GM23338 (cell line): ENCODE measurements at regions not wholly inside any gene's neighbourhood (a gene's known extent, or its start where the extent isn't known, plus 50 kb on each side); places are given as distances from the start of the nearest gene placed in this dataset.

Source experiments
- ATAC-seq: fragments of 200-7000 bp; cut with Tn5 transposase; 3 replicates; pipeline ENCODE4 v1.9.1; 2020
- DNase-seq: peaks from one replicate; pipeline ENCODE4 v3.0.0-alpha.2; 2015; ENCODE audit warnings: low spot score
- H2AFZ ChIP-seq: fragments of 200-600 bp; sonication (generic); 2 replicates; pipeline ENCODE4 v1.8.0; 2016; ENCODE audit warnings: antibody characterized with exemption, mild to moderate bottlenecking, moderate library complexity
- H3F3A ChIP-seq: fragments of 200-600 bp; sonication (generic); replicated peaks from 2 replicates; pipeline ENCODE4 v1.8.0; 2017; ENCODE audit warnings: antibody characterized with exemption, mixed run types, low read depth
- H3K27ac ChIP-seq: fragments of 200-600 bp; sonication (generic); 2 replicates; pipeline ENCODE4 v1.6.1; 2016; ENCODE audit warnings: low read depth
- H3K27me3 ChIP-seq: fragments of 200-600 bp; sonication (generic); 2 replicates; pipeline ENCODE4 v1.8.0; 2016; ENCODE audit warnings: mild to moderate bottlenecking, mixed run types, moderate library complexity; ENCODE audit not compliant: insufficient read depth
- H3K36me3 ChIP-seq: fragments of 200-600 bp; sonication (generic); 2 replicates; pipeline ENCODE4 v1.8.0; 2016; ENCODE audit warnings: mild to moderate bottlenecking; ENCODE audit not compliant: insufficient read depth
- H3K4me1 ChIP-seq: fragments of 200-600 bp; sonication (generic); 2 replicates; pipeline ENCODE4 v1.8.0; 2016; ENCODE audit warnings: mild to moderate bottlenecking, moderate library complexity; ENCODE audit not compliant: insufficient read depth
- H3K4me2 ChIP-seq: fragments of 200-600 bp; sonication (generic); 2 replicates; pipeline ENCODE4 v1.7.1; 2017; ENCODE audit warnings: mixed run types
- H3K4me3 ChIP-seq: fragments of 200-600 bp; sonication (generic); 2 replicates; pipeline ENCODE4 v1.6.1; 2016; ENCODE audit warnings: mixed run types
- H3K79me2 ChIP-seq: fragments of 200-600 bp; sonication (generic); replicated peaks from 2 replicates; pipeline ENCODE4 v1.8.0; 2017; ENCODE audit warnings: mild to moderate bottlenecking; ENCODE audit not compliant: insufficient read depth
- H3K9me2 ChIP-seq: fragments of 200-600 bp; sonication (generic); 2 replicates; pipeline ENCODE4 v1.8.0; 2017; ENCODE audit not compliant: insufficient read depth
- H4K20me1 ChIP-seq: fragments of 200-600 bp; sonication (generic); replicated peaks from 2 replicates; pipeline ENCODE4 v1.8.0; 2017; ENCODE audit warnings: mild to moderate bottlenecking; ENCODE audit not compliant: insufficient read depth
- H3K27ac Mint-ChIP-seq: 2 replicates; pipeline ENCODE4 v1.8.0; 2020; ENCODE audit warnings: inconsistent platforms, mild to moderate bottlenecking, moderate library complexity, mixed read lengths
- H3K27me3 Mint-ChIP-seq: 3 replicates; pipeline ENCODE4 v1.8.0; 2022; ENCODE audit warnings: low read depth, mild to moderate bottlenecking, moderate library complexity, mixed read lengths, inconsistent platforms; ENCODE audit not compliant: insufficient read depth, poor library complexity
- H3K36me3 Mint-ChIP-seq: 3 replicates; pipeline ENCODE4 v1.8.0; 2021; ENCODE audit warnings: low read depth, mild to moderate bottlenecking, inconsistent platforms, moderate library complexity, mixed read lengths
- H3K4me1 Mint-ChIP-seq: 3 replicates; pipeline ENCODE4 v1.8.0; 2020; ENCODE audit warnings: mild to moderate bottlenecking, inconsistent platforms, mixed read lengths
- H3K4me3 Mint-ChIP-seq: 3 replicates; pipeline ENCODE4 v1.8.0; 2021; ENCODE audit warnings: moderate library complexity, mild to moderate bottlenecking, inconsistent platforms, mixed read lengths
- H3K9me3 Mint-ChIP-seq: 3 replicates; pipeline ENCODE4 v1.8.0; 2020; ENCODE audit warnings: moderate library complexity, mild to moderate bottlenecking, inconsistent platforms, mixed read lengths
- CREB1 ChIP-seq: fragments of 250-450 bp; sonication (Bioruptor Pico); IDR thresholded peaks from 2 replicates; pipeline ENCODE4 v1.5.0; 2020; ENCODE audit warnings: low read depth, mild to moderate bottlenecking, moderate library complexity
- CTCF ChIP-seq, 2 experiments: fragments of 200-600 bp in 1 of 2; sonication (generic) in 1 of 2; conservative IDR thresholded peaks; 2 replicates each; pipeline versions ENCODE4 v1.5.1 to v1.6.1; 2016 to 2017; ENCODE audit warnings: antibody characterized with exemption in 2 of 2, low read depth in 2 of 2, mild to moderate bottlenecking in 2 of 2, moderate library complexity in 1 of 2
- EZH2 ChIP-seq: fragments of 200-600 bp; sonication (generic); IDR thresholded peaks from one replicate; pipeline ENCODE4 v1.8.0; 2017; ENCODE audit warnings: antibody characterized with exemption, mild to moderate bottlenecking, low read depth; ENCODE audit not compliant: unreplicated experiment
- EZH2phosphoT487 ChIP-seq: fragments of 200-600 bp; sonication (generic); IDR thresholded peaks from one replicate; pipeline ENCODE4 v1.8.1; 2018; ENCODE audit warnings: antibody characterized with exemption; ENCODE audit not compliant: unreplicated experiment
- JUNB ChIP-seq: IDR thresholded peaks from one replicate; pipeline ENCODE4 v1.6.1; 2016; ENCODE audit warnings: antibody characterized with exemption; ENCODE audit not compliant: unreplicated experiment
- NANOG ChIP-seq: IDR thresholded peaks from 2 replicates; pipeline ENCODE4 v1.6.1; 2016; ENCODE audit warnings: antibody characterized with exemption, borderline replicate concordance
- STAT1 ChIP-seq: IDR thresholded peaks from one replicate; pipeline ENCODE4 v1.6.1; 2016; ENCODE audit warnings: antibody characterized with exemption; ENCODE audit not compliant: unreplicated experiment
- ZNF331 ChIP-seq: fragments of 250-450 bp; sonication (Bioruptor Pico); IDR thresholded peaks from 2 replicates; pipeline ENCODE4 v1.5.0; 2020; ENCODE audit warnings: low read depth, mild to moderate bottlenecking, moderate library complexity
- TF ChIP-seq, protein P1 (sequence below): fragments of 250-450 bp; sonication (Bioruptor Pico); IDR thresholded peaks from 2 replicates; pipeline ENCODE4 v1.5.0; 2020; ENCODE audit warnings: mild to moderate bottlenecking, moderate library complexity
- TF ChIP-seq, protein P2 (sequence below): IDR thresholded peaks from one replicate; pipeline ENCODE4 v1.6.1; 2018; ENCODE audit warnings: antibody characterized with exemption; ENCODE audit not compliant: unreplicated experiment

DNA sequence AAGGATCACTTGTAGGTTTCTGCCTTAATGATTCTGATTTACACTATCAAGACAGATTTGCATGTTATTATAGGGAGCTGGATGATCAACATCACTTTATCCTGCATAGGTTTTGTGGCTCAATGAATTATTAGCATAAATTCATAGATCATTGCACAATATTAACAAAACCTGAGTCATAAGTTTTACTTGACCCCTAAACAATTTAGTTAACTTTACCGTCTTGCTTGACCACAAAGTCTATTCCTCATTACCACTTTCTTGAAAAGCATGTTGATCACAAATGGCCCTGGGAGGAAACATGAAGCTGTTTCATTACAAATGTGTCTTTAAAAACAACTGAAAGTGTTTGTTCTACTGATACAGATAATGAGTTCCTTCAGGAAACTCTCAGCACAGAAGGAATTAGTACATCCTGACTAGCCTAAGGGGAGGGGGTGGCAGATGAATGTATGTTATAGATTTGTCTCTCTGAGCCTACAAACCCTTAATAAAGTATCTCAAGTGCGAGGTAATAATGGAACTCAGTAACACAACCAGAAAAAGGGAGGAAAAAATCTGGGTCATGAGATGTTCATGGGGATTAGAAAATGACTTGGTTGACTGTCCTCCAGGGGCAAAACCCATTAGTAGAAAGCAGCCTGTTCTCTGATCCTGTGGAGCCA lies 303.4 kb downstream of the PIK3C3 start:
- no peak overlapping the region for H3K4me3 Mint-ChIP-seq
- Histone ChIP-seq H3K9me2 (peaks cover 6% of the 10 kb centered on the region; the same call in 1 of the 2 replicates), H3K4me3 (no peak overlapping the region), H3K4me2 (no peak overlapping the region), H3F3A (no peaks in the 10 kb centered on the region), H2AFZ (no peak overlapping the region), H3K27ac (no peak overlapping the region), H4K20me1 (no peaks in the 10 kb centered on the region), H3K27me3 (no peaks in the 10 kb centered on the region), H3K4me1 (no peaks in the 10 kb centered on the region), H3K79me2 (no peaks in the 10 kb centered on the region), H3K36me3 (no peaks in the 10 kb centered on the region)
- no peaks in the 10 kb centered on the region for H3K4me1 Mint-ChIP-seq
- DNase-seq (no peak), ATAC-seq (no peak)
- H3K36me3 Mint-ChIP-seq, result no peaks in the 10 kb centered on the region; the same call in 2 of the 3 replicates
- H3K27me3 Mint-ChIP-seq, result peaks cover 2% of the 10 kb centered on the region
- H3K27ac Mint-ChIP-seq, result no peak overlapping the region
- peaks cover 8% of the 10 kb centered on the region; the same call in 1 of the 3 replicates for H3K9me3 Mint-ChIP-seq
- TF ChIP-seq EZH2 (no peak), CTCF (conservative IDR thresholded peaks at IDR 0.05; ENCODE audit: low read depth in 2 of 2) (no peak), JUNB (no peak), STAT1 (no peak), CREB1 (CRISPR knock-in tag) (no peak), EZH2phosphoT487 (no peak), ZNF331 (CRISPR knock-in tag) (no peak), NANOG (no peak)
- TF ChIP-seq, protein P1, sequence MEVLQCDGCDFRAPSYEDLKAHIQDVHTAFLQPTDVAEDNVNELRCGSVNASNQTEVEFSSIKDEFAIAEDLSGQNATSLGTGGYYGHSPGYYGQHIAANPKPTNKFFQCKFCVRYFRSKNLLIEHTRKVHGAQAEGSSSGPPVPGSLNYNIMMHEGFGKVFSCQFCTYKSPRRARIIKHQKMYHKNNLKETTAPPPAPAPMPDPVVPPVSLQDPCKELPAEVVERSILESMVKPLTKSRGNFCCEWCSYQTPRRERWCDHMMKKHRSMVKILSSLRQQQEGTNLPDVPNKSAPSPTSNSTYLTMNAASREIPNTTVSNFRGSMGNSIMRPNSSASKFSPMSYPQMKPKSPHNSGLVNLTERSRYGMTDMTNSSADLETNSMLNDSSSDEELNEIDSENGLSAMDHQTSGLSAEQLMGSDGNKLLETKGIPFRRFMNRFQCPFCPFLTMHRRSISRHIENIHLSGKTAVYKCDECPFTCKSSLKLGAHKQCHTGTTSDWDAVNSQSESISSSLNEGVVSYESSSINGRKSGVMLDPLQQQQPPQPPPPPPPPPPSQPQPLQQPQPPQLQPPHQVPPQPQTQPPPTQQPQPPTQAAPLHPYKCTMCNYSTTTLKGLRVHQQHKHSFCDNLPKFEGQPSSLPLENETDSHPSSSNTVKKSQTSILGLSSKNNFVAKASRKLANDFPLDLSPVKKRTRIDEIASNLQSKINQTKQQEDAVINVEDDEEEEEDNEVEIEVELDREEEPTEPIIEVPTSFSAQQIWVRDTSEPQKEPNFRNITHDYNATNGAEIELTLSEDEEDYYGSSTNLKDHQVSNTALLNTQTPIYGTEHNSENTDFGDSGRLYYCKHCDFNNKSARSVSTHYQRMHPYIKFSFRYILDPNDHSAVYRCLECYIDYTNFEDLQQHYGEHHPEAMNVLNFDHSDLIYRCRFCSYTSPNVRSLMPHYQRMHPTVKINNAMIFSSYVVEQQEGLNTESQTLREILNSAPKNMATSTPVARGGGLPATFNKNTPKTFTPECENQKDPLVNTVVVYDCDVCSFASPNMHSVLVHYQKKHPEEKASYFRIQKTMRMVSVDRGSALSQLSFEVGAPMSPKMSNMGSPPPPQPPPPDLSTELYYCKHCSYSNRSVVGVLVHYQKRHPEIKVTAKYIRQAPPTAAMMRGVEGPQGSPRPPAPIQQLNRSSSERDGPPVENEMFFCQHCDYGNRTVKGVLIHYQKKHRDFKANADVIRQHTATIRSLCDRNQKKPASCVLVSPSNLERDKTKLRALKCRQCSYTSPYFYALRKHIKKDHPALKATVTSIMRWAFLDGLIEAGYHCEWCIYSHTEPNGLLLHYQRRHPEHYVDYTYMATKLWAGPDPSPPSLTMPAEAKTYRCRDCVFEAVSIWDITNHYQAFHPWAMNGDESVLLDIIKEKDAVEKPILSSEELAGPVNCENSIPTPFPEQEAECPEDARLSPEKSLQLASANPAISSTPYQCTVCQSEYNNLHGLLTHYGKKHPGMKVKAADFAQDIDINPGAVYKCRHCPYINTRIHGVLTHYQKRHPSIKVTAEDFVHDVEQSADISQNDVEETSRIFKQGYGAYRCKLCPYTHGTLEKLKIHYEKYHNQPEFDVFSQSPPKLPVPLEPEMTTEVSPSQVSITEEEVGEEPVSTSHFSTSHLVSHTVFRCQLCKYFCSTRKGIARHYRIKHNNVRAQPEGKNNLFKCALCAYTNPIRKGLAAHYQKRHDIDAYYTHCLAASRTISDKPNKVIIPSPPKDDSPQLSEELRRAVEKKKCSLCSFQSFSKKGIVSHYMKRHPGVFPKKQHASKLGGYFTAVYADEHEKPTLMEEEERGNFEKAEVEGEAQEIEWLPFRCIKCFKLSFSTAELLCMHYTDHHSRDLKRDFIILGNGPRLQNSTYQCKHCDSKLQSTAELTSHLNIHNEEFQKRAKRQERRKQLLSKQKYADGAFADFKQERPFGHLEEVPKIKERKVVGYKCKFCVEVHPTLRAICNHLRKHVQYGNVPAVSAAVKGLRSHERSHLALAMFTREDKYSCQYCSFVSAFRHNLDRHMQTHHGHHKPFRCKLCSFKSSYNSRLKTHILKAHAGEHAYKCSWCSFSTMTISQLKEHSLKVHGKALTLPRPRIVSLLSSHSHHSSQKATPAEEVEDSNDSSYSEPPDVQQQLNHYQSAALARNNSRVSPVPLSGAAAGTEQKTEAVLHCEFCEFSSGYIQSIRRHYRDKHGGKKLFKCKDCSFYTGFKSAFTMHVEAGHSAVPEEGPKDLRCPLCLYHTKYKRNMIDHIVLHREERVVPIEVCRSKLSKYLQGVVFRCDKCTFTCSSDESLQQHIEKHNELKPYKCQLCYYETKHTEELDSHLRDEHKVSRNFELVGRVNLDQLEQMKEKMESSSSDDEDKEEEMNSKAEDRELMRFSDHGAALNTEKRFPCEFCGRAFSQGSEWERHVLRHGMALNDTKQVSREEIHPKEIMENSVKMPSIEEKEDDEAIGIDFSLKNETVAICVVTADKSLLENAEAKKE, result no peak
- TF ChIP-seq, protein P2, sequence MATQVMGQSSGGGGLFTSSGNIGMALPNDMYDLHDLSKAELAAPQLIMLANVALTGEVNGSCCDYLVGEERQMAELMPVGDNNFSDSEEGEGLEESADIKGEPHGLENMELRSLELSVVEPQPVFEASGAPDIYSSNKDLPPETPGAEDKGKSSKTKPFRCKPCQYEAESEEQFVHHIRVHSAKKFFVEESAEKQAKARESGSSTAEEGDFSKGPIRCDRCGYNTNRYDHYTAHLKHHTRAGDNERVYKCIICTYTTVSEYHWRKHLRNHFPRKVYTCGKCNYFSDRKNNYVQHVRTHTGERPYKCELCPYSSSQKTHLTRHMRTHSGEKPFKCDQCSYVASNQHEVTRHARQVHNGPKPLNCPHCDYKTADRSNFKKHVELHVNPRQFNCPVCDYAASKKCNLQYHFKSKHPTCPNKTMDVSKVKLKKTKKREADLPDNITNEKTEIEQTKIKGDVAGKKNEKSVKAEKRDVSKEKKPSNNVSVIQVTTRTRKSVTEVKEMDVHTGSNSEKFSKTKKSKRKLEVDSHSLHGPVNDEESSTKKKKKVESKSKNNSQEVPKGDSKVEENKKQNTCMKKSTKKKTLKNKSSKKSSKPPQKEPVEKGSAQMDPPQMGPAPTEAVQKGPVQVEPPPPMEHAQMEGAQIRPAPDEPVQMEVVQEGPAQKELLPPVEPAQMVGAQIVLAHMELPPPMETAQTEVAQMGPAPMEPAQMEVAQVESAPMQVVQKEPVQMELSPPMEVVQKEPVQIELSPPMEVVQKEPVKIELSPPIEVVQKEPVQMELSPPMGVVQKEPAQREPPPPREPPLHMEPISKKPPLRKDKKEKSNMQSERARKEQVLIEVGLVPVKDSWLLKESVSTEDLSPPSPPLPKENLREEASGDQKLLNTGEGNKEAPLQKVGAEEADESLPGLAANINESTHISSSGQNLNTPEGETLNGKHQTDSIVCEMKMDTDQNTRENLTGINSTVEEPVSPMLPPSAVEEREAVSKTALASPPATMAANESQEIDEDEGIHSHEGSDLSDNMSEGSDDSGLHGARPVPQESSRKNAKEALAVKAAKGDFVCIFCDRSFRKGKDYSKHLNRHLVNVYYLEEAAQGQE, result no peak
